ENCODE measurements at regions not wholly inside any gene's neighbourhood (a gene's known extent, or its start where the extent isn't known, plus 50 kb on each side); places are given as distances from the start of the nearest gene placed in this dataset.
A peak's percentile ranks its signal among the peaks of the same experiment; 100 is the strongest.

GRCh38 chr3:72257738-72258137 lies 472.8 kb upstream of the PROK2 start:
- no peak for DNase-seq
- H3K36me3 Mint-ChIP-seq: peaks cover 0 to 2% (median 0%) of the 10 kb centered on the region in 3 donors
- peaks cover 15 to 35% (median 29%) of the 10 kb centered on the region in 3 donors for H3K4me1 Mint-ChIP-seq
- Histone ChIP-seq H3K4me1 (ENCODE audit: insufficient read depth, low read length) (peaks cover 38% of the 10 kb centered on the region), H3K27me3 (ENCODE audit: insufficient read depth, low read length, poor library complexity, severe bottlenecking) (no peaks in the 10 kb centered on the region), H3K4me3 (ENCODE audit: low read length) (no peak overlapping the region), H3K36me3 (ENCODE audit: insufficient read depth, low read length) (no peaks in the 10 kb centered on the region), H3K9me3 (ENCODE audit: low read length) (no peaks in the 10 kb centered on the region), H3K27ac (ENCODE audit: low read depth, low read length) (no peak overlapping the region)
- CTCF ChIA-PET: no interaction called here
- peaks cover 2 to 28% of the 10 kb centered on the region in 2 donors for H3K27me3 Mint-ChIP-seq
- POLR2A ChIA-PET: no interaction called here
- H3K4me3 Mint-ChIP-seq: no peak overlapping the region
- peak overlapping the region in 1 of 8 donors; percentile 31 for H3K27ac Mint-ChIP-seq
- no peaks in the 10 kb centered on the region for H3K9me3 Mint-ChIP-seq

GRCh38 chr3:72257203-72257602 lies 472.3 kb upstream of the PROK2 start:
- no peak overlapping the region for H3K27ac ChIP-seq (ENCODE audit: low read depth, low read length)
- CTCF ChIA-PET: no interaction called here
- Mint-ChIP-seq H3K4me1 (peaks cover 15 to 35% (median 29%) of the 10 kb centered on the region in 3 donors), H3K36me3 (peaks cover 0 to 2% (median 0%) of the 10 kb centered on the region in 3 donors), H3K4me3 (no peak overlapping the region), H3K27me3 (peaks cover under 1 to 22% of the 10 kb centered on the region in 2 donors), H3K27ac (peak overlapping the region in 1 of 8 donors; percentile 31), H3K9me3 (no peaks in the 10 kb centered on the region)
- peaks cover 38% of the 10 kb centered on the region for H3K4me1 ChIP-seq (ENCODE audit: insufficient read depth, low read length)
- H3K36me3 ChIP-seq (ENCODE audit: insufficient read depth, low read length): no peaks in the 10 kb centered on the region
- POLR2A ChIA-PET: no interaction called here
- H3K4me3 ChIP-seq (ENCODE audit: low read length): no peak overlapping the region
- no peak for DNase-seq
- no peaks in the 10 kb centered on the region for H3K27me3 ChIP-seq (ENCODE audit: insufficient read depth, low read length, poor library complexity, severe bottlenecking)
- no peaks in the 10 kb centered on the region for H3K9me3 ChIP-seq (ENCODE audit: low read length)

GRCh38 chr3:72256716-72257115 lies 471.8 kb upstream of the PROK2 start:
- Mint-ChIP-seq H3K27ac (peak overlapping the region in 1 of 8 donors; percentile 31), H3K4me3 (no peak overlapping the region), H3K36me3 (peaks cover 0 to 2% (median 0%) of the 10 kb centered on the region in 3 donors), H3K9me3 (no peaks in the 10 kb centered on the region), H3K4me1 (peaks cover 15 to 35% (median 29%) of the 10 kb centered on the region in 3 donors), H3K27me3 (peaks cover 3 to 19% of the 10 kb centered on the region in 2 donors)
- DNase-seq: no peak
- no peak overlapping the region for H3K27ac ChIP-seq (ENCODE audit: low read depth, low read length)
- H3K36me3 ChIP-seq (ENCODE audit: insufficient read depth, low read length): no peaks in the 10 kb centered on the region
- no peaks in the 10 kb centered on the region for H3K9me3 ChIP-seq (ENCODE audit: low read length)
- no peaks in the 10 kb centered on the region for H3K27me3 ChIP-seq (ENCODE audit: insufficient read depth, low read length, poor library complexity, severe bottlenecking)
- peaks cover 38% of the 10 kb centered on the region for H3K4me1 ChIP-seq (ENCODE audit: insufficient read depth, low read length)
- ChIA-PET POLR2A (no interaction called here), CTCF (no interaction called here)
- H3K4me3 ChIP-seq (ENCODE audit: low read length): no peak overlapping the region

GRCh38 chr3:72255791-72256559 lies 471.0 kb upstream of the PROK2 start:
- peaks cover 15 to 35% (median 29%) of the 10 kb centered on the region in 3 donors for H3K4me1 Mint-ChIP-seq
- Histone ChIP-seq H3K9me3 (ENCODE audit: low read length) (no peaks in the 10 kb centered on the region), H3K4me1 (ENCODE audit: insufficient read depth, low read length) (peaks cover 38% of the 10 kb centered on the region), H3K4me3 (ENCODE audit: low read length) (no peak overlapping the region), H3K27me3 (ENCODE audit: insufficient read depth, low read length, poor library complexity, severe bottlenecking) (no peaks in the 10 kb centered on the region), H3K27ac (ENCODE audit: low read depth, low read length) (no peak overlapping the region), H3K36me3 (ENCODE audit: insufficient read depth, low read length) (no peaks in the 10 kb centered on the region)
- H3K27me3 Mint-ChIP-seq: peaks cover 3 to 13% of the 10 kb centered on the region in 2 donors
- ChIA-PET POLR2A (no interaction called here), CTCF (no interaction called here)
- H3K4me3 Mint-ChIP-seq: peak overlapping the region in 4 of 7 donors; percentile 32 to 50 (median 38)
- peak overlapping the region in 4 of 8 donors; percentile 25 to 82 (median 56) for H3K27ac Mint-ChIP-seq
- H3K36me3 Mint-ChIP-seq: peaks cover 0 to 2% (median 0%) of the 10 kb centered on the region in 3 donors
- DNase-seq: peak in 3 of 5 donors; percentile 34 to 51 (median 37)
- H3K9me3 Mint-ChIP-seq: no peaks in the 10 kb centered on the region

GRCh38 chr3:72255191-72255590 lies 470.2 kb upstream of the PROK2 start:
- Mint-ChIP-seq H3K4me1 (peaks cover 15 to 33% (median 29%) of the 10 kb centered on the region in 3 donors), H3K36me3 (peaks cover 0 to 2% (median 0%) of the 10 kb centered on the region in 3 donors), H3K4me3 (no peak overlapping the region), H3K27ac (peak overlapping the region in 1 of 8 donors; percentile 32), H3K27me3 (peaks cover 3 to 9% of the 10 kb centered on the region in 2 donors), H3K9me3 (no peaks in the 10 kb centered on the region)
- no peaks in the 10 kb centered on the region for H3K36me3 ChIP-seq (ENCODE audit: insufficient read depth, low read length)
- ChIA-PET CTCF (no interaction called here), POLR2A (no interaction called here)
- DNase-seq: no peak
- no peak overlapping the region for H3K4me3 ChIP-seq (ENCODE audit: low read length)
- H3K27ac ChIP-seq (ENCODE audit: low read depth, low read length): no peak overlapping the region
- peaks cover 38% of the 10 kb centered on the region for H3K4me1 ChIP-seq (ENCODE audit: insufficient read depth, low read length)
- H3K27me3 ChIP-seq (ENCODE audit: insufficient read depth, low read length, poor library complexity, severe bottlenecking): no peaks in the 10 kb centered on the region
- H3K9me3 ChIP-seq (ENCODE audit: low read length): no peaks in the 10 kb centered on the region

GRCh38 chr3:72254483-72254882 lies 469.5 kb upstream of the PROK2 start:
- H3K9me3 Mint-ChIP-seq: no peaks in the 10 kb centered on the region
- no peak overlapping the region for H3K4me3 ChIP-seq (ENCODE audit: low read length)
- DNase-seq: no peak
- H3K4me1 Mint-ChIP-seq: peaks cover 15 to 30% (median 24%) of the 10 kb centered on the region in 3 donors
- H3K27me3 Mint-ChIP-seq: peaks cover 3 to 6% of the 10 kb centered on the region in 2 donors
- H3K27ac Mint-ChIP-seq: no peak overlapping the region
- H3K36me3 ChIP-seq (ENCODE audit: insufficient read depth, low read length): no peaks in the 10 kb centered on the region
- peaks cover 0 to 2% (median 0%) of the 10 kb centered on the region in 3 donors for H3K36me3 Mint-ChIP-seq
- no peaks in the 10 kb centered on the region for H3K27me3 ChIP-seq (ENCODE audit: insufficient read depth, low read length, poor library complexity, severe bottlenecking)
- CTCF ChIA-PET: no interaction called here
- H3K4me1 ChIP-seq (ENCODE audit: insufficient read depth, low read length): peaks cover 30% of the 10 kb centered on the region
- no peak overlapping the region for H3K27ac ChIP-seq (ENCODE audit: low read depth, low read length)
- H3K9me3 ChIP-seq (ENCODE audit: low read length): no peaks in the 10 kb centered on the region
- POLR2A ChIA-PET: no interaction called here
- H3K4me3 Mint-ChIP-seq: no peak overlapping the region

GRCh38 chr3:72250725-72251124 lies 465.8 kb upstream of the PROK2 start:
- Mint-ChIP-seq H3K27ac (no peak overlapping the region), H3K4me3 (no peak overlapping the region), H3K9me3 (no peaks in the 10 kb centered on the region), H3K4me1 (peaks cover 0 to 1% (median under 1%) of the 10 kb centered on the region in 3 donors), H3K36me3 (no peaks in the 10 kb centered on the region), H3K27me3 (peaks cover 4% of the 10 kb centered on the region in 2 donors)
- H3K4me1 ChIP-seq (ENCODE audit: insufficient read depth, low read length): peaks cover 2% of the 10 kb centered on the region
- no peak overlapping the region for H3K4me3 ChIP-seq (ENCODE audit: low read length)
- DNase-seq: no peak
- no peaks in the 10 kb centered on the region for H3K27me3 ChIP-seq (ENCODE audit: insufficient read depth, low read length, poor library complexity, severe bottlenecking)
- H3K9me3 ChIP-seq (ENCODE audit: low read length): no peaks in the 10 kb centered on the region
- ChIA-PET POLR2A (no interaction called here), CTCF (no interaction called here)
- H3K27ac ChIP-seq (ENCODE audit: low read depth, low read length): no peak overlapping the region
- H3K36me3 ChIP-seq (ENCODE audit: insufficient read depth, low read length): no peaks in the 10 kb centered on the region

GRCh38 chr3:72248869-72249268 lies 463.9 kb upstream of the PROK2 start:
- Mint-ChIP-seq H3K9me3 (no peaks in the 10 kb centered on the region), H3K36me3 (no peaks in the 10 kb centered on the region), H3K4me3 (no peak overlapping the region), H3K4me1 (no peaks in the 10 kb centered on the region), H3K27me3 (peaks cover 4% of the 10 kb centered on the region in 2 donors), H3K27ac (no peak overlapping the region)
- POLR2A ChIA-PET: no interaction called here
- Histone ChIP-seq H3K27me3 (ENCODE audit: insufficient read depth, low read length, poor library complexity, severe bottlenecking) (no peaks in the 10 kb centered on the region), H3K4me3 (ENCODE audit: low read length) (no peak overlapping the region), H3K36me3 (ENCODE audit: insufficient read depth, low read length) (no peaks in the 10 kb centered on the region), H3K9me3 (ENCODE audit: low read length) (no peaks in the 10 kb centered on the region), H3K4me1 (ENCODE audit: insufficient read depth, low read length) (no peaks in the 10 kb centered on the region), H3K27ac (ENCODE audit: low read depth, low read length) (no peak overlapping the region)
- no peak for DNase-seq
- CTCF ChIA-PET: no interaction called here
